Endothelial cell of umbilical vein (primary cell): ENCODE measurements at regions not wholly inside any gene's neighbourhood (a gene's known extent, or its start where the extent isn't known, plus 50 kb on each side); places are given as distances from the start of the nearest gene placed in this dataset.

Experiments used
- BruUV-seq: library from RNA; stranded (reverse); fragments of 400-500 nt; replicated peaks from 2 replicates; lab custom pipeline; 2021; lab: Mats Ljungman, UMichigan
- CTCF ChIA-PET: fragments of 300-600, 350-600 bp; sonication (Branson Sonifier 250); formaldehyde crosslinking; loops from one replicate; lab custom pipeline; 2021; ENCODE audit warnings: antibody characterized with exemption, inconsistent platforms; lab: Charles Lee
- POLR2A ChIA-PET: fragments of 300-600, 350-600 bp; sonication (Branson Sonifier 250); formaldehyde crosslinking; loops from one replicate; lab custom pipeline; 2021; ENCODE audit warnings: antibody characterized with exemption, inconsistent platforms; lab: Charles Lee
- DNase-seq: peaks from one replicate; pipeline ENCODE4 v3.0.0-alpha.2; 2011; ENCODE audit warnings: low read depth, low spot score
- FAIRE-seq: peaks from 2 replicates; lab custom pipeline; 2011; peaks lifted over from hg19 to GRCh38; lab: Jason Lieb, UNC
- H2AFZ ChIP-seq: 2 replicates; pipeline ENCODE4 v1.6.0; 2012; ENCODE audit warnings: low read depth, low read length, control low read depth, inconsistent platforms
- H3K27ac ChIP-seq: 2 replicates; pipeline ENCODE4 v1.5.1; 2011; ENCODE audit warnings: low read depth, mild to moderate bottlenecking, control low read depth, low read length, moderate library complexity; ENCODE audit not compliant: insufficient read depth
- H3K27me3 ChIP-seq, 2 experiments: 2 replicates each; pipeline versions ENCODE4 v1.6.0 to v1.6.1; 2011; ENCODE audit warnings: low read length in 2 of 2, mixed read lengths in 1 of 2; ENCODE audit not compliant: control insufficient read depth in 2 of 2, insufficient read depth in 2 of 2
- H3K36me3 ChIP-seq, 2 experiments: 2 replicates in 1 of 2; 3 replicates in 1 of 2; pipeline ENCODE4 v1.5.1; 2011; ENCODE audit warnings: low read length in 2 of 2, mild to moderate bottlenecking in 1 of 2, moderate library complexity in 1 of 2; ENCODE audit not compliant: control insufficient read depth in 2 of 2, insufficient read depth in 2 of 2; ENCODE audit errors: extremely low read depth in 1 of 2
- H3K4me1 ChIP-seq: 3 replicates; pipeline ENCODE4 v1.5.1; 2011; ENCODE audit warnings: mild to moderate bottlenecking, low read length; ENCODE audit not compliant: control insufficient read depth, insufficient read depth; ENCODE audit errors: extremely low read depth
- H3K4me2 ChIP-seq: 2 replicates; pipeline ENCODE4 v1.6.1; 2011; ENCODE audit warnings: low read length, control low read depth, mixed read lengths; ENCODE audit not compliant: insufficient read depth
- H3K4me3 ChIP-seq, 3 experiments: fragments of 200-600 bp in 1 of 3; sonication (generic), shearing (Covaris generic) in 1 of 3; replicated peaks in 1 of 3; 2 replicates each; pipeline ENCODE4 v1.5.1; 2011 to 2016; ENCODE audit warnings: control low read depth in 3 of 3, low read length in 3 of 3, mild to moderate bottlenecking in 2 of 3, inconsistent platforms in 1 of 3, low read depth in 1 of 3, moderate library complexity in 1 of 3; ENCODE audit not compliant: insufficient read depth in 1 of 3
- H3K79me2 ChIP-seq: 2 replicates; pipeline ENCODE4 v1.6.0; 2012; ENCODE audit warnings: low read length, inconsistent platforms; ENCODE audit not compliant: control insufficient read depth, insufficient read depth
- H3K9ac ChIP-seq: replicated peaks from 2 replicates; pipeline ENCODE3; 2011; ENCODE audit warnings: low read length, control low read depth; ENCODE audit not compliant: insufficient read depth; ENCODE audit errors: extremely low read depth
- H3K9me1 ChIP-seq: replicated peaks from 3 replicates; pipeline ENCODE4 v1.6.0; 2011; ENCODE audit warnings: mild to moderate bottlenecking, low read length; ENCODE audit not compliant: control insufficient read depth, insufficient read depth; ENCODE audit errors: extremely low read depth
- H3K9me3 ChIP-seq: replicated peaks from 2 replicates; pipeline ENCODE4 v1.5.1; 2012; ENCODE audit warnings: low read length, inconsistent platforms; ENCODE audit not compliant: control insufficient read depth, insufficient read depth
- H4K20me1 ChIP-seq: replicated peaks from 2 replicates; pipeline ENCODE3; 2011; ENCODE audit warnings: mild to moderate bottlenecking, low read length; ENCODE audit not compliant: control insufficient read depth, insufficient read depth; ENCODE audit errors: extremely low read depth
- EZH2 ChIP-seq: IDR thresholded peaks from 2 replicates; pipeline ENCODE4 v1.6.1; 2012; ENCODE audit warnings: borderline replicate concordance, low read depth, mild to moderate bottlenecking, moderate library complexity, low read length, inconsistent platforms; ENCODE audit not compliant: severe bottlenecking
- FOS ChIP-seq: IDR thresholded peaks from 2 replicates; pipeline ENCODE4 v1.6.1; 2011; ENCODE audit warnings: mild to moderate bottlenecking, low read length, moderate library complexity, borderline replicate concordance; ENCODE audit not compliant: insufficient read depth
- MYC ChIP-seq: IDR thresholded peaks from one replicate; pipeline ENCODE4 v1.6.1; 2011; ENCODE audit warnings: mild to moderate bottlenecking, low read depth, low read length
- POLR2A ChIP-seq: IDR thresholded peaks from 2 replicates; pipeline ENCODE4 v1.6.1; 2012; ENCODE audit warnings: low read depth, mild to moderate bottlenecking, control low read depth, low read length
- POLR2AphosphoS5 ChIP-seq: IDR thresholded peaks from 2 replicates; pipeline ENCODE4 v1.6.1; 2012; ENCODE audit warnings: low read depth, mild to moderate bottlenecking, control low read depth, low read length, moderate library complexity; ENCODE audit not compliant: insufficient read depth
- dilution Hi-C: fragments of 300-500 bp; cut with MboI; formaldehyde crosslinking; loops from one replicate; pipeline ENCODE4 v1.15.0; 2019; ENCODE audit warnings: low sequenced_read_pairs; ENCODE audit not compliant: extremely low pct_ligation_motif_present
- intact Hi-C: fragments of 100-400 bp; cut with micrococcal nuclease; formaldehyde crosslinking; loops from one replicate; pipeline ENCODE4 v1.10.0; 2022
- TF ChIP-seq, protein P1 (sequence below): IDR thresholded peaks from 2 replicates; pipeline ENCODE4 v1.6.1; 2011; ENCODE audit not compliant: insufficient read depth, insufficient read length
- TF ChIP-seq, protein P2 (sequence below), 2 donors: IDR thresholded peaks; 1 replicate in 1 of 2; 2 replicates in 1 of 2; pipeline ENCODE4 v1.5.1; 2011; ENCODE audit warnings: low read length in 2 of 2, mild to moderate bottlenecking in 2 of 2, moderate library complexity in 2 of 2, control low read depth in 1 of 2, inconsistent platforms in 1 of 2, low read depth in 1 of 2; ENCODE audit not compliant: insufficient read depth in 1 of 2; ENCODE audit errors: extremely low read depth in 1 of 2

DNA sequence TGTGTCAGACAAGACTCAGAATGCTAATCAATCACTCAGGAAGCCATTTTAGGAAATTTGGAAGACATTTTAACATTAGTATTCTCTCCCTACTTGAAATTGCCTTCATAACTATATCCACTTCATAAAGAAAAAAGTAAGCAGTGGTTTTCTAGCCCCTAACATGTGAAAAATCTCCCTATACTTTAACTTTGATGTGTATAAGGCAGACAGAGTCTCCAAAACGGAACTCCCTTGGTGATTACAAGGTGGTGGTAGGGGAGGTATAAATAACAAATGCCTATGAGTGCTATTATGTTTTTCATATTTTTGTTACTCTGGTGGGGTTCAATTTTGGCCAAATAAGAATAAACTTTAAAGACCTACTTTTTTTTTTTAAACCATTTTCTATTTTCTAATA lies 300.3 kb downstream of the BTG1 start:
- POLR2A ChIA-PET = no interaction called here
- no peak overlapping the region for H2AFZ ChIP-seq

More for the DNA sequence above, 300.3 kb downstream of the BTG1 start:
- TF ChIP-seq, protein P1, sequence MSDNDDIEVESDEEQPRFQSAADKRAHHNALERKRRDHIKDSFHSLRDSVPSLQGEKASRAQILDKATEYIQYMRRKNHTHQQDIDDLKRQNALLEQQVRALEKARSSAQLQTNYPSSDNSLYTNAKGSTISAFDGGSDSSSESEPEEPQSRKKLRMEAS = no peak
- no peak for TF ChIP-seq FOS
- TF ChIP-seq POLR2A = no peak
- TF ChIP-seq MYC = no peak
- no peak for TF ChIP-seq POLR2AphosphoS5
- no peak for TF ChIP-seq EZH2
- TF ChIP-seq, protein P2, sequence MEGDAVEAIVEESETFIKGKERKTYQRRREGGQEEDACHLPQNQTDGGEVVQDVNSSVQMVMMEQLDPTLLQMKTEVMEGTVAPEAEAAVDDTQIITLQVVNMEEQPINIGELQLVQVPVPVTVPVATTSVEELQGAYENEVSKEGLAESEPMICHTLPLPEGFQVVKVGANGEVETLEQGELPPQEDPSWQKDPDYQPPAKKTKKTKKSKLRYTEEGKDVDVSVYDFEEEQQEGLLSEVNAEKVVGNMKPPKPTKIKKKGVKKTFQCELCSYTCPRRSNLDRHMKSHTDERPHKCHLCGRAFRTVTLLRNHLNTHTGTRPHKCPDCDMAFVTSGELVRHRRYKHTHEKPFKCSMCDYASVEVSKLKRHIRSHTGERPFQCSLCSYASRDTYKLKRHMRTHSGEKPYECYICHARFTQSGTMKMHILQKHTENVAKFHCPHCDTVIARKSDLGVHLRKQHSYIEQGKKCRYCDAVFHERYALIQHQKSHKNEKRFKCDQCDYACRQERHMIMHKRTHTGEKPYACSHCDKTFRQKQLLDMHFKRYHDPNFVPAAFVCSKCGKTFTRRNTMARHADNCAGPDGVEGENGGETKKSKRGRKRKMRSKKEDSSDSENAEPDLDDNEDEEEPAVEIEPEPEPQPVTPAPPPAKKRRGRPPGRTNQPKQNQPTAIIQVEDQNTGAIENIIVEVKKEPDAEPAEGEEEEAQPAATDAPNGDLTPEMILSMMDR (IDR thresholded peaks at IDR 0.05; ENCODE audit: extremely low read depth in 1 of 2, insufficient read depth in 1 of 2, low read depth in 1 of 2, low read length in 2 of 2) = no peak
- no peaks in the 10 kb centered on the region for H4K20me1 ChIP-seq
- intact Hi-C loops = no loop called here
- no peak for DNase-seq
- dilution Hi-C loops = no loop called here
- CTCF ChIA-PET = interaction anchor here (0.9 to 1.3 kb wide), 5 partner anchors 22 to 463 kb away, joined by 3 to 4 read pairs (median 3); no protein-coding TSS in a partner anchor
- H3K36me3 ChIP-seq = no peaks in the 10 kb centered on the region
- no peaks in the 10 kb centered on the region for H3K9me3 ChIP-seq
- H3K9ac ChIP-seq = no peak overlapping the region
- no peaks in the 10 kb centered on the region for H3K27me3 ChIP-seq
- H3K4me2 ChIP-seq = no peak overlapping the region
- no peaks in the 10 kb centered on the region for H3K9me1 ChIP-seq
- H3K4me3 ChIP-seq = no peak overlapping the region
- no peaks in the 10 kb centered on the region for H3K79me2 ChIP-seq
- H3K4me1 ChIP-seq = no peaks in the 10 kb centered on the region
- no TSS peak for BruUV-seq
- no peak overlapping the region for H3K27ac ChIP-seq
- no peak for FAIRE-seq
